HCEC 1CT (cell line): ENCODE measurements at regions not wholly inside any gene's neighbourhood (a gene's known extent, or its start where the extent isn't known, plus 50 kb on each side); places are given as distances from the start of the nearest gene placed in this dataset.

ENCODE experiments used
- DNase-seq: peaks from one replicate; pipeline ENCODE4 v3.0.0-alpha.2; 2017

DNA sequence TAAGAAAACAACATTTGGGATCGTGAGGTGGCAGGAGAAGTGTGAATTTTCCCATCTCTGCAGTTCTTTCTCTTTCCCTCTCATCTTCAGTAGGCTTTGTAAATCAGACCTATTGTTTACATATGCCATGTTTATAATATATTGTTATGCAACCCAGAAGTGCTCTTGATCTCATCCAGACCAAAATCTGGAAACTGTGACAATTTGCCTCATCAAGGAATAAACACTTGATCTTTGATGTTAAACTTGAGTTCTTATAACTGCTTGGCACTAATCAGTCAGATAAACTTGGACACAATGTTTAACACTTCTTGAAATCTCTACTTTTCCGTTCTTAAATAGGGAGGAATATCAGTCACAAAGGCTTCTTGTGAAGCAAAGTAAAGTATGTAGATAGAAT lies 384.7 kb downstream of the DMRT2 start:
- no peak for DNase-seq

DNA sequence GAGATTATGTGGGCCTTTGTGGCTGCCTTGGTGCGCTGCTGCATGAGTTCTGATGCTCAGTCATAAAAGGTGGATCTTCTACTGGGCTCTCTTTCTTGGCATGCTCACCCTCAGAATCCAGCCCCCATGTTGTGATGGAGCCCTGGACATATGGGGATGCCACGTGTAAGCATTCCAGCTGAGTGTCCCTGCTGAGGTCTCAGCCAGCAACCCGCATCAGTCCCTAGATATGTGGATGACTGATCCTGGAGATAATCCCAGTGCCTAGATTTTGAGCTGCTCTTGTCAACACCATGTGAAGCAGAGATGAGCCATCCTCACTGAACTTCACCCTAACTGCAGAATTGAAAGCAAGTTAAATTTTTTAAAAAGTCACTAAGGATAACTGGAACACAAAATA lies 390.1 kb downstream of the DMRT2 start:
- no peak for DNase-seq

DNA sequence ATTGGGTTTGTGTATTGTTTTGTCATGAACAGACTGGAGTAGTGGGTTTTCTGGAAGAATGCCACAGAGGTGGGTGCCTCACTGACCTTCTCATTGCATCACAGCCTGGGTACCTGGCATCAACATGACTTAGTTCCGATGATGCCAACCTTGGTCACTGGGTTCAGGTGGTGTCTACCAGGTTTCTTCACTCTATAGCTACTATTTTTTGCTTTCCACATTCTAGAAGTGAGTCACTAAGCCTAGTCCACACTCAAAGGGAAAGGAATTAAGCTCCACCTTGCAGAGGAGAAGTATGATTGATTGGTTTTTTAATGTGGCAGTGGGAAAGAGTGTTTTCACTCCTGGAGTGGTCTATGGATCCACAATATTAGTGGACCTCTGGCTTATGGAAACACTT lies 391.9 kb downstream of the DMRT2 start:
- no peak for DNase-seq

DNA sequence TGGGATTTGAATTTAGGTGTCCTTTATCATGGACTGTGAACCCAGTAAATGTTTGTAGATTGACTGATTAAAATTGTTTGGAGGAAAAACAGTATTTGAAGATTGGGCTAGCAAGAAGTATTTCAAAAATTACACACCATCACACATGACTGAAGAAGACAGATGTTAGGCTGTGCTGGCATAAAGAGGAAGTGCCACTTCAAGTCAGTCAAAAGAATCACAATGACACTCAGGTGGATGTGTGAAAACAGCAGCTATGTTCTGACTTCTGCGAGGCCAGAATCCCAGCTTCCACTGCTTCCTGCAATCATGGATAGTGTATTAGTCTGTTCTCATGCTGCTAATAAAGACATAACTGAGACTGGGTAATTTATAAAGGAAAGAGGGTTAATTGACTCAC lies 393.3 kb downstream of the DMRT2 start:
- no peak for DNase-seq

DNA sequence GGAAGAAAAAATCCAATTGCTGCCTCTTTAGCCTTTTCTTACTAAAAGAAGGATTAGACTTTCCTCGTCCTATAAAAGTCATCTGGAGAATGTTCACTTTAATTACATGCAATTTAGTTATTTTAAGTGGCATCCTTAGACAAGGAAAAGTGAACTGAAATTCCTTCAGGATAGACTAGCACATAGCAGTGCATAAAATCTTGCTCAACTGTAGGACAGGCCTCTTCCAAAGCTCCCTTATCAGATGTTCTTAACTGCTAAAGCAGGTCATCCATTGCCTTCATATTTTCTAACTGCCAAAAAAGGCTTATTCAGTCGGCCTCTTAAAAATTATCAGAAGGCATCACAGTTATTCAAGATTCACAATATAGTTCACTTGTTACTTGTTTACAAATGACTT lies 396.5 kb downstream of the DMRT2 start:
- no peak for DNase-seq

DNA sequence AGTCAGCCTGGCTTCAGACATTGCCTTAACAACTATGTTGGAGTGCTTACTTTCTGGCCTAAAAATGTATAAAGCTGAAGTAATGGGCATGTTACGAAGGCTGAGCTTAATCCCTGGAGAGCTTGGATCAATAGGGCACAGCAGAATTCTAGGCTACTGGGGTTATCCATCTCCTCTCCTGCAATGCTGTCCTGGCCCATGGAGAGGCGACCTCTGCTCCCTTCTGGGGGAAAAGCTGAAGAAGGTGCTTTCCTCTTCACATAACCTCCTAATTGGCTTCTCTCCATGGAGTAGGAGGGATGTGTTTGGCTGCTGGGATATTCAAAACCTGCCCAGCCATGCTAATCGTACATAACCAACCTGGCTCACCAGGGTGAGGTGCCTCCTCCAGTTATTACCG lies 403.5 kb downstream of the DMRT2 start:
- no peak for DNase-seq

DNA sequence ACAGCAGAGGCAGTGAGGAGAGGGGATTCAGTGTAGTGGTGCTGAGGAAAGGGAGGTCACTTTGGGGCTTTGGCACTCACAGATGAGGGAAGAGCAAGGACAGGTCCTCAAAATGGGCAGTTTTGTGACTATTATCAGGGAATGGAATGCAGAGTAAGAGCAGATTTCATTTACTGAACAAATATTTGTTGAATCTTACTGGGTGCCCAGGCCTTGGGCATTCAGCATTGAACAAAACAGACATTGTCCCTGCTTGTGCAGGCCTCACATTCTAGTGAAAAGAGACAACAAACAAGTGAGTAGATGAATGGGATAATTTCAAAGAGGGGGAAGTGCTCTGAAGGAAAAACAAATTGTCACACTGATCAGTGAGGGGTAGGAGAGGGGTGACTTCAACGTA lies 404.1 kb downstream of the DMRT2 start:
- no peak for DNase-seq

DNA sequence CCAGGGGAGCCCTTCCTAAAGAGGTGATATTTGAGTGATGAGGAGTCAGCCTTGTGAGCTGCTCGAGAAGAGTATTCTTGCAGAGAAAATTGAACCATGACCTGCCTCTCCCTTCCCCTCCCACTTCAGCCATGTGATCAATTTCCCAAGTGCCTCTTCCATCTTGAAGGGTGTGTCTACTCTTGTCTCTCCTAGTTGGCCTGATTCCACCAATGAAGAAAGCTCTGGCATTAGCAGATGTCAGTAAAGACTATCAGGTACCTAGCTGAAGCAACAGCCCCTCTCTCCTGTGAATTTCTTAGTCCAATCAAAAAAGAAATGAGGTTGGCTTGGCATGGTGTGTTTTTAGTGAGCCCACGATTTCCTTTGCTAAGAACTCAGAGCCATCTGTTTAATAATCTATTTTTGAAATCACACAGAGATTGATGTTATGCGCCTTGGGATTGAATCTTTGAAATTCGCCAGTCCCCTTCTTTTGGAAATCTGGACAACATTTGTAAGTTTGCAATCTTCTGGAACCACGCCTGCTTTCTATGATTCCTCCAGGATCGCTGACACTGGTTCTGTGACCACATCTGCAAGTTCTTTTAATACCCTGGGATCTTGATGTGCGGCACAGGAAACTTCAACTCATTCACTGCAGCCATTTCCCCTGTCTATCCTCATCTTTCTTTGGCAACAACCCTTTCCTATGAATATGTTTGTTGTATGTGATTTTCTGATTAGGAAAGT lies 404.6 kb downstream of the DMRT2 start:
- no peak for DNase-seq

DNA sequence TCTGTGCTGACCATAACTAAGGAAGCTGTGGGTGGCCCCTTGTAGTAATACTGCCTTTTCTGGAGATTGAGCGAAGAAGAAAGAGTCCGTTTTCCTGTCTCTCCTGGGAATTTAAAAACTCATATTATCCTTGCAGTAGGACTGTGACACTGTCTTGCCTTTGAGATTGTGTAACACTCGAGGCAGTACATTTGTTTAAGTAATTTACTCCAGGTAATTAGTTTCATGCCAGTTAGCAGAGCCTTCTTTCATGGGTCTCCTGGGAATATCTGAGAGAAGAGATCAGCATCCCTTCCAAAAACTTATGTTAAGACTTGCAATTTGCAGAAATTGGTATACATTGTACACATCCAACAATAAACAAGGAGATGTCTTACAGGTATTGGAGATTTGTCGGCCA lies 405.6 kb downstream of the DMRT2 start:
- DNase-seq = no peak

DNA sequence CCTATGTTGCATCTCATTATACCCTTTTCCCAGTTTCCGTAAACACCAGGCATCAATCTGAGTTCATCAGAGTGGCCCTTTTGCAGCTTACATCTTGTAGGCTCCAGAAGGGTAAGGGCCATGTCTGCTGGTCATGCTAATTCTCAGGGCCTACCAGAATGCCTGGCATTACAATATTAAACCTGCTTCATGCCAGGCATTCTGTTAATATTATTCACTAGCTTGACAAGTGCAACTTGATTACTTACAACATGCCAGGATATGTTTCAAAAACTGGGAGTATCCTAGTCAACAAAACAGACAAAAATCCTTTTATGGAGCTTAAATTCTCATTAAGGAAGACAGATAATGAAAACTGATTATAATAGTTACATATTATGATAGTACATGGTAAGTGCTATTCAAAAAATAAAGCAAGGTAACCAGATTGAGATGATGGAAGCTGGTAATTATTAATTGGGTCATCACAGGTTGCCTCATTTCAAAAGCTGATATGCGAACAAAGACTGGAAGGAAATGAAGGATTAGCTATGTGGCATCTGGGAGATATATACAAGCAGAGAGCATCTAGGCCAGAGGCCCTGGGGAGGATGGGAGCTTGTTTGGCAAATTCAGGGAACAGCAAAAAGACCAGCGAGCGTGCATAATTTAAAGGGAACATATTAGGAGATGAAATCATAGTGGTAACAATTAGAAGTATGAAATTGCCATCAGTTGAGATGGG lies 406.3 kb downstream of the DMRT2 start:
- DNase-seq = no peak

DNA sequence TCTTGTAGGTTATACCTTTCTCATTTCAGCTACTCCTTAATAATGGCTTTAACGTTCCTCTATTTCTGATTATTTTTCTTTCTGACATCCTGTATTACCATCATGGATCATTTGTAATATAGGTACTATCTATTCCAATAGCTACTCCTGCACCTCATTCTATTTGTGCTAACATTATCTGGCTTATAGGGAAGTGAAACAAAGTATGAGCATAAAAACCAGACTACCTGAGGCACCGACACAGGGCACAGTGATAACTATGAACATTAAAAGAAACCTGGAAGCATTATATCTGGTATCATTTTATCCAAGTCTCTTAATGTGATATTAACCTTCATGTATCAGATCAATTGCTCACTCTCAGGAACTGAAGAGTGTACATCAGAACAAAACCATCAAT lies 407.3 kb downstream of the DMRT2 start:
- DNase-seq = no peak

DNA sequence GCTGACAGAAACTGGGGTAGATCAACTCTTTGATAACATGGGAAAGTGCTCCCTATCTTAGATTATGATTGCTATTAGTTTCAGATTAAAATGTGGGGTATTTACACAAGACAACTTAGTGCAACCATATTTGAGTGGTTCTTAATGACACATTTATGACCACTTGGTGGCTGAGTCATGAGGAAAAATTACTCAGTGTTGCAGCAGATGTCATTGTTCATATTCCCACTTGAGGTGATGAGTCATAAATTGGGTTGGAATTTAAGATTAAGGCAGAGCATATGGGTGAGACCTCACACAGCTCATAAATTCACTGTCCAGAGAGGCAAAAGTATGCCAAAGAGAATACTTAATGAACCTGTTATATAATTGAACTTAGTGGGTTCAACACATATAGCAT lies 408.3 kb downstream of the DMRT2 start:
- DNase-seq = peak; percentile 75

DNA sequence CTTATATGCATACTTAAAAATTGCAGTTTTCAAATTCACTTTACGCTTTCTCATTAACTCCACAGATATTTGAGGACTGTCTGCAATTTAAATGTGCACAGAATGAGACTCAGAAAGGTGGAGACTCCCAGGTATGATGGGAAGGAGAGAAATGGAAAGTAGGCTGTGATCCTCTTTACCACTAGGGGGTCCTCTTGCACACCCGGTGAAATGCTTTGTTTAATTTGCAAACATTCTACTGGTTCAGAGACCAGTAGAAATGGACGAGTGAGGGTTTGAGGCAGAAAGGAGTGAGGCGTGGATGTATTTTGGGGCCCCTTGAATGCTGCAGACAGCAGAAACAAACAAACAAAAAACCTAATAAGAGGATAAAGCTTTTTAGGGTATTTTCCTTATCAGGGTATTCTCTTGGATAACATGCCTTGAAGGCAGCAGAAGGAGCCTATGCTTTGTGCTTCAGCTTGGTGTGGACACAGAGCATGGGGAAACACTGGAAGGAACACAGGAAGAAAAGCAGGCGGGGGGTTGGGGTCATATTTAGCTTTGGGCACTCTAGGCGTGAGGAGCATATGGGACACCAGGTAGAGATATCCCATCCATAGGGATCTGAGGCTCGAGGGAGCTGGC lies 410.1 kb downstream of the DMRT2 start:
- DNase-seq = no peak

DNA sequence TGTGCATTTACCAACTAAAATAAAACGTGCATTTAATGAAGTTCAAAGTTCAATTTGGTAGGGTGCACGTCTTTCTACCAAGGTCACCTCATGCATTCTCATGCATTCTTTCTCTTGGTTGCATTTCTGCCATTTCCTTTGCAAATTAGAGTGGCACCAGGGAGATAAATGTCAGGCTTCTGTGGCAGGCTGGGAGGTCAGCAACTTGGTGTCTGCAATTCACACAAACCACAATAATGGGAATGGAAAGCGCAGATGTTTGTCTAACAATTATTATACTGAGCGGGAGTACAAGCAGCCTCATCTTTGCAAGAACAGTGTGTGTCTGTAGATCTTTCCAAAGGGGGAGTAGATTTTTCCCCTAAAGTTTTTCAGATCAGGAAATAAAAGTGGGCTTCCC lies 411.7 kb downstream of the DMRT2 start:
- DNase-seq = no peak

DNA sequence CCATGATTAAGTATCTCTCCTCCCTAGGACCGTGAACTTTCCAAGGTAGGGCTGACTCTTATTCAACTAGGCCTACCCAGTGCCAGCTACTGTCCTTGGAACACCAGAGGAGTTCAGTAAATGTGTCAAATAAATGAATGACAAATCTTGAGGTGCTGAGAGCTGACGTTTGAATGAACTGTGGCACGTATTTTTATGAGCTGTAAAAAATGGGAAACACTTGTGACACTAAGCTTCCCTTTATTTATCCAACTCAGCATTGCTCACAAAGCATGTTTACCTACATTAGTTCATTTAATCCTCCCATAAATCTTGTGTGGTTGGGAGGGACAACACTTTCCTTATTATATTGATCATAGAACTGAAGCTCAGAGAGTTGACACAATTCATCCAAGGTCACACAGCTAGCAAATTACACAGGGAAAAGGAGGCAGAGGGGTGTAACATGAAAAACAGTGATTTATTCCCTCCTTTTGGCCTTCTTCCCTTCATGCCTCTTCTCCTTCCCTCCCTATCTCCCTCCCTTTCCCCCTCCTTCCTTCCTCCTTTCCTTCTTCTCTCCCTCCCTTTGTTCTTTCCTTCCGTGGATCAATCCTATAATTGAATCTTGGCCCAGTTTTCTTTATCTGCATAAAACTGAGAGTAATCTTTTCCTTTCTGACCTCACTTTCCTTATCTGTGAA lies 412.6 kb downstream of the DMRT2 start:
- no peak for DNase-seq

DNA sequence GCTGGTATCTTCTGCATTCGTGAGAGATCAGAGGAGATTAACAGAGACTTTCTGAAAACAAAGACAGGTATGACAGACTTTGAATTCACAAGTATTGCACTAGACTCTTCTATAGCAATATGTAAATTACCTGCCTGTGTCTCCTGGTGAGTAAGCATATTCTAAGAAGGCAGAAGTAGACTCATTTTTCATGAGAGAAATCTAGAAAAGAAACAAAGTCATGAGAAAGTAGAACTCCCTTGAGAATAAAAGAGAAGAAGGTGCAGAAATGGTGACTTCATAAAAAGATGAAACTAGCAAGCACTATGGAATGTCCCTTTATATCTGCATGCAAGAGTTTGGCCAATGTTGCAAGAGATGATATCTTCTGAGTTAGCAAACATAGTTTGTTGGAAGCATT lies 419.8 kb downstream of the DMRT2 start:
- no peak for DNase-seq

DNA sequence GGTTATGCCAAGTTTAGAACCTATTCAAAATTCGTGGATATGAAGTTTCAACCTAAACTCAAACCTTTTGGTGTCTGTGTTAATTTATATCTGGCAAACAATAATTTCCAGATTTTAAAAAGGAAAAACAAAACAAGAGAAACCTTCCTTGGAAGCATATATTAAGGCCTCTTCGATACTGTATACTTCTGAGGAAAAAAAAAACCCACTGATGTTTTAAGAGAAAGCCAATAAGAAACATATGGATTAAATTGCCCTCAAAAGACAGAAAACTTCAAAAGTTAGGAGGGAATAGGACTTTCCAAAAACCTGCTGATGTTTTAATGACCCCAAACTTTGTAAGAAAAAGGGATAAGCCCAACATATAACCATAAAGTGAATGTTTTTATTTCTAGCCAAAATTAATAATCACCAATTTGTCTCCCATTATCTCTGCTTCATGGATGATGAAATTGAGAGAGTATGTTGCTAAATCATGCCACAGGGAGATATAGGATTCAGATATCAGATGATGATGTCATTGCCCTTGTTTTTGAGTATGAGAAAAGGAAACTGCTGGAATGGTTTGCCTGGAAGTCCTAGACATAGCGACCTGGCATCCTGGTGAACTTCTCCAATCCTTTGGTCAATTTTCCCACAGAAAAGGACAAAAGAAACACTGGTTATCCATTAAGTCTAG lies 423.9 kb downstream of the DMRT2 start:
- DNase-seq = no peak

DNA sequence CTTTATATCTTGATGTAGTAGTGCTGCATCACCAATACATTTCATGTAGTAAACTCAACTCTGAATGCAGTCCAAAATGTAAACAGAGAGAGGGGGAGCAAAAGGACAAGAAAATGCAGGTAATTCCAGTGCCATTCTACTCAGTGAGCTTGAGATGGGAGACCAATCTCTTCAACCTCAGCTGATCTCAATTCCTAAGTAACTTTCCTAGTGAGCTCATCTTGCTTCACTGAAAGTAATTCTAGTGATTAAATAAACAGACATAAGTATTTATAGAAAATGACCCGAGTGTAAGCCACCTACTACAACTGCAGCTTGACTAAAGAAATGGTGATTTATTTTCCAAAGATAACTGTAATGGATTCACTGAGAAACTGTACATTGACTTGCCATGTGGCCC lies 424.5 kb downstream of the DMRT2 start:
- DNase-seq = no peak

DNA sequence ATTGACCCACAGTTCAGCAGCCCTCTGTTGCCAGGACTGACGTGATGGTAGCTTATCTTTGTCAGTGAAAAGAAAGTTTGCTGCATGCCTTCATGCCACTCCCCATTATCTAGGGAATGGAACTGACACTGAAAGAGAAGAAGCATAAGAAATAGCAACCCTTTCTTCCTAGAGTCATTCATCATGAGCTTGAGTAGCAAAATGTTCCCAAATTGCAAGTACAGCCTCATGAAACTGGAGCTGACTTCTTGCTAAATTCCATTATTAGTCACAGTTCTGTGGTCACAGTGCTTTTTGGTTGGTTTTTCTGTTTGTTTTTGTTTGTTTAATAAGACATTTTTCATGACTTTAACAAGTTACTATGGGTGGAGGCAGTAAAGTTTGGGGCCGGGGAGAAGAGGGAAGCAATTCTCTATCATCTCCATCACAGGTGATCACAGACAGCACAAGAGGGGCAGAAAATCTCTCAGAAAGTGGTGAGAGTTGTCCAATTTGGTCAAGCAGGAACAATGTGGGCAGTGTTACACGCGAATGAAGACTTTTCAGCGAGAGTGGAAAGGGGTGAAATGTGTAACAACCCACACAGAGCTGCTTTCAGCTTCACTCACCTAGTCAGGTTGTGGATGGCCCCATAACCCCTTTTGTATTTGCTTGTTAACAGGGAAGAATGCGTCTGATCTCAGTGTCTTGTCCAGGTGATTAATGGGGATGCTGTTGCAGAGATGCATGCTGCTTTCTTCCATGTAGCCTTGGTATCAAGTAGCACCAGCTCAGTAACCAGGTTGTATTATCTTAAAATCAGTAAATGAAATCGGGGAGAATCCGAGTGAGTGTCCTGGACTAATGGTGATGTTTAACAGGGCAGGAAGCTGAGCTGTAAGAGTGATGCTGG lies 440.4 kb downstream of the DMRT2 start:
- no peak for DNase-seq

DNA sequence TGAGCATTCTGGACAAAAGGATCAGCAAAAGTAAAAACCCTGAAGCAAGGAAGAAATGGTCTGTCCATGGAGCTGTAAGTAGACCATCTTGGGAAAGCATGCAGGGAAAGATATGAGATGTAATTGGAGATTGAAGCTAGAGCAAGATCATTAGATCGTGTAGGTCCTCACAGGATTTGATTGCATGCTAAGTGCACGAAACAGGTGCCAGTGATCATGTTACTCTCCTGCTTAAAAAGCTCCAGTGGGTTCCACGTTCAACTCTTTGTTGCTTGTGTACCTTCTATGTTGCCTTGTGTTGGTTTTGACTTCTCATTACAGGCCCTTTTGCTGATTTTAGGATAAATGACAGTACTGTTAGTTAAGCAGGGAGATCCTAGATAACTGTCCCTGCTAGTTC lies 442.0 kb downstream of the DMRT2 start:
- DNase-seq = no peak

DNA sequence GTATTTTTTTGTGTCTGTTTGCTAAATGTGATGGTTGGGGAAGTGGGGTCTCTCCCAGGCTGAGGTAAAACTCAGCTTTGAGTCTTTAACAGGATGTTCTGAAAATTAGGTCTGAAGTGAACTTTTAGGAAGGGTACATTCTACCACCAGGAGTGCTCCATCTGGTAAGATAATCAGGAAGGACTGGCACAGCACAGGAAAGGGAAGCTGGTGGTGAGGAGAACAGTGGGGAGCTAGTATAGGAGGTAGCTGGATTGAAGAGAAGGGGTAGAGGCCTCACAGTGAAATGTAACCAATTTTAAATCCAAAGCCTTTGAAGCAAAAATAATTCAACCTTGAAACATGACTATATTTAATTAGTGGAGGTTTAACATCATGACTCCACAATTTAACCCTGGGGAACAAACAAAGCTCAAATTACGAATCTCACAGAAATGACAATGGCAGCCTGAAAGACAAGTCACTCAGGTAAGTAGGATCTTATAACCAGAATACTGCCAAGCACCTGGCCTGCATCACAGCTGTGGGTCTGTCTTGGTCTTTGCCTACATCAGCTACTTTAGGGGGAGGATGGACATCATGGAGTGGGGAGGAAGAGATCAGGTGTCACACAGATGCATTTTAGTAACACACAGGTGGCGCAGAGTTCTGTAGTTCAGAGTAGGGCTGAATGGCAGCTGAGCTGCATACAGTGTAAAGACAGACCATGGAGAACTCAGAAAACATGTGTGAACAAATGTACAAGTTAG lies 445.3 kb downstream of the DMRT2 start:
- no peak for DNase-seq
